ENCODE measurements at regions not wholly inside any gene's neighbourhood (a gene's known extent, or its start where the extent isn't known, plus 50 kb on each side); places are given as distances from the start of the nearest gene placed in this dataset.
"Not testable (repeated sequence)": the region's sequence is repeated elsewhere in the genome, so short reads cannot be mapped to it uniquely, and the experiment has no call there.

DNA sequence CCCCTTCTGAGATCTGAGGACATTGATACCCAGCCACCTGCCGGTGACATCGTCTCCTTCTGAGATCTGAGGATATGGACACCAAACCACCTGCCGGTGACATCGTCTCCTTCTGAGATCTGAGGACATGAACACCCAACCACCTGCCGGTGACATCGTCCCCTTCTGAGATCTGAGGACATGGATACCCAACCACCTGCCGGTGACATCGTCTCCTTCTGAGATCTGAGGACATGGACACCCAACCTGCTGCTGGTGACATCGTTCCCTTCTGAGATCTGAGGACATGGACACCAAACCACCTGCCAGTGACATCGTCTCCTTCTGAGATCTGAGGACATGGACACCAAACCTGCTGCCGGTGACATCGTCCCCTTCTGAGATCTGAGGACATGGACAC, 396.1 kb upstream of the TNRC6C start:
- DNase-seq = not testable (repeated sequence)

GRCh38 chr17:77563439-77564102, 394.9 kb upstream of the TNRC6C start:
- DNase-seq = no peak

- DNase-seq = no peak
Measured at GRCh38 chr17:77564278-77564920, 394.1 kb upstream of the TNRC6C start.

DNA sequence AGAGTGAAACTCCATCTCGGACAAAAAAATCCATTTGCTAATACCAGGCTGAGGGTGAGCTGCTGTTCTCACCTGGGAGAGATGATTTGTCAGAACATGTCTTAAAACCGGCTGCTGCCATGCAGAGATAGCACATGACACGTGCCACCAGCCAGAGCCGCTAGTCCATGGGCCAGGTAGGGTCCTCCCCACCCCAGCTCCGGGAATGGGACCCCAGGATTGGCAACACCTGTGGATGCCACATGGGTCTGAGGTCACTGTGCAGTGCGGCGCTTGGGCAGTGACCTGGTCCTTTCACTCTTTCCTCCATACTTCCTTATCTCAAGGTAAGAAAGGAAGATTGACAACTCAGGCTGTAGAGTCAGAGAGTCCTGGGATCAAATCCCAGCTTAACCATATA, 393.3 kb upstream of the TNRC6C start:
- no peak for DNase-seq

- DNase-seq = no peak
Measured at GRCh38 chr17:77566151-77566550, 392.4 kb upstream of the TNRC6C start.

DNA sequence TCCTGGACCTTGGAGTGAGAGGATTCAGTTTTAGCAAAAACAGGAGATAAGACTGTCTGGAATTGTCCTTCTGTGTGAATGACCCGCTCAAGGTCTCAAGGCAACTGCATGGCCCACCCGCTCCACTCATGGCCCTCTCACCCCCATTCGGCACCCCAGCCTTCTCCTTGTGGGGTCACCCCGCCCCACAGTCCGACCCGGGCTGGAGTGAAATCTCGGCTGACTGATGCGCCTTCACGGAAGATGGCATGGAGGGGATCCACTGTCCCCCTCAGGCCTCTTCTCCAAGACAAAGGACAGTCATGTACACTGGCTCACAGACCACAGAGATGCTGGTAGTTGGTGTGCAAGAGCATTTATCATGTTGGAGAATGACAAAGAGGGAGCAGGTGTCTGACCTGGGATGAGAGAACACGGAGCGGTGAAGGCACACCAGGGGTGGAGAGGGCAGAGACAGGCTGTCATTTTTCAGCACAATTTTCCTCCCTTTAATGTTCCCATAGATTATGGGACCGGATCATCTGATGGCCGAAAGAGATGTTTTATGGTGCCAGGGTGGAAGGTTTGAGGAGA, 391.9 kb upstream of the TNRC6C start:
- DNase-seq = no peak

DNA sequence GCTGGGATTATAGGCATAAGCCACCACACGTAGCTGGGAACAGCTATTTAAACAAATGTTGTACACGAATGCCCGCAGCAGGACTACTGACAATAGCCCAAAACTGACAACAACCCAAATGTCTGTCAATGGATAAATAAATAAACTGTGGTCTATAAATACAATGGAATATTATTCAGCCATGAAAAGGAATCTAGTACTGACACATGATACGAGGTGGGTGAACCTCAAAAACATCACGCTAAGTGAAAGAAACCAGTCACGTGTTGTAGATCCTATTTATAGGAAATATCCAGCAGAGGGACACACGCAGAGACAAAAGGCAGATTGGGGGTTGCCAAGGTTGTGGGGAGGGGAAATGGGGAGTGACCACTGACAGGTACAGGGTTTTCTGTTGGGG, 390.0 kb upstream of the TNRC6C start:
- DNase-seq = no peak

DNA sequence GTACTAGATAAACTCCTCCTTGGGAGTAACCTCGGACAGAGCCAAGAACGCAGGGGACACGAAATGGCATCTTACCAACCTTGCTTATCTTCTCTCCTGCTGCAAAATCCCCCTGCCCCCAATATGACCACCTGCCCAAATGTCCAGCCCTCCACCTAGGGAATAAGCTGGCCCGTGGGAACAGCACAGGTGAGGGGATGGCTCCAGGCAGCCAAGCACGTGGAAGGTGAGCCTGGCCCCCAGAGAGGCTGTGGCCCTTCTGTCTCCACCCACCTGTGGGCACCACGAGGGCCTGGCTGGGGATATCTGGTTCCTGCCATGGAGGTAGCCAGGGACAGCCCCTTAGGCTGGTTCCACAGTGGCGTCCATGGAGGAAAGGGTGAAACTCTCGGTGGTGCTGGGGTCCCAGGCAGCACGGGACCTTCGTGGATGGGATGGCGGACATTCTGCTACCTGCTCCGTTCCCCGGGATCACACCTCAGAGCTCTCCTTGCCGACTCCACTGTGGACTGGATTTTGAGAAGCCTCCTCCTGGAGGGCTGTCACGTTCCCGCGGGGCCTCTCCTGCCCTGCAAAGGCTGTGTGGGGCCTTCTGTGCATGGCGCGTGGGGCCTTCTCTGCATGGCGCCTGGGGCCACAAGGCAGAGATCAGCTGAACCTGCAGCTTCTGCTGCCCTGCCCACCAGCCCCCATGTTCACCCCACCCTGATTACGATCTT, 388.5 kb upstream of the TNRC6C start:
- no peak for DNase-seq

DNA sequence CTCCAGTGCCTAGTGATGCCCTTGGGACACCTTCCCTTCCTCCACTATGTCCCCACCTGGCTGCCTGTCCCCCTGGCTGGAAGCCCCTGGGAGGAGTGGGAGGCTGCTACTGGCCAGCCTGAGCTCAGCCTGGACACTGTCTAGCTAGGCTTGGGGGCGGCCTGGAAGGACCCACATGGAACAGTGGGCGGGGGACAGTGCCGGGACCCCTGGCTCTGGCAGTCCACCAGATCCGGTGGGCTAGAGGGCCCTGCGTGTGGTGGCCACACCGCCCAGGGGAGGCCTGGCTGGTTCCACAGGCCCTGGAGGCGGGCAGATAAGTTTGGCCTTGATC, 388.0 kb upstream of the TNRC6C start:
- DNase-seq = no peak

DNA sequence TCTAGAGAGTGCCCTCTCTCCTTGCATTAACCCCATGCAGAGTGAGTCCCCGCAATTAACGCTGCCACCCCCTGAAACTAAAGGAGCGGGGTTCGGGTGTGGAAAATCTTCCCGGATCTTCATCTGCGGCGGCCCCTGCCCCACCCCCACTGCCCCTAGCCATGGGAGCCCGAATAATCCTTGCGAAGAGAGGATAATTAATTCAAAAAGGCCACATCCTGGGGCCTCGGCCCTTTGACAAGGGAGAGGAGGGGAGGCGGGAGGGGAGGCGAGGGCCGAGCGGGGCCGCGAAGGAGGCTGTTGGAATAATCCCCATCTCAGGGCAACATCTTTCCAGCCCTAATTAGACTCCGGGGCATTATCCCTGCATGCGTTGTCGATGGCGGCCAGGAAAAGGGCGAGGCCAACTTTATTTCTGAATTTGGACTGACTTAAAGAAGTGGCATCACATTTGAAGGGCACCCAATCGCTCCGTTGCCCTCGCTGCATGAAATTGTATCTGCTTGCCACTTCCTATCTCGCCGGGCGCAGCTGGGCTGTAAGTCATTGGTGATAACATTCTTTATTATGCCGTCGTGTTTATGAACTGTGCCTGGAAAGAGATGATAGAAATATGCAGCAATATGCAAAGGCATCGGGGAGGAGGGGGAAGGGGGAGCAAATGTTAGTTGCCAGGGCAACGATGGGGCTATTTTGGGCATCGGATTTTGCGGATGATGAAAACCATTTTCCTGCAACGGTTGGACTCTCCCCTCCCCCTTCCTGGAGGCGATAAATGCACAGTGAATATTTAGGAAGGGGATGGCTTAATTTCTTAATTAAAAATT, 387.1 kb upstream of the TNRC6C start:
- DNase-seq = no peak

DNA sequence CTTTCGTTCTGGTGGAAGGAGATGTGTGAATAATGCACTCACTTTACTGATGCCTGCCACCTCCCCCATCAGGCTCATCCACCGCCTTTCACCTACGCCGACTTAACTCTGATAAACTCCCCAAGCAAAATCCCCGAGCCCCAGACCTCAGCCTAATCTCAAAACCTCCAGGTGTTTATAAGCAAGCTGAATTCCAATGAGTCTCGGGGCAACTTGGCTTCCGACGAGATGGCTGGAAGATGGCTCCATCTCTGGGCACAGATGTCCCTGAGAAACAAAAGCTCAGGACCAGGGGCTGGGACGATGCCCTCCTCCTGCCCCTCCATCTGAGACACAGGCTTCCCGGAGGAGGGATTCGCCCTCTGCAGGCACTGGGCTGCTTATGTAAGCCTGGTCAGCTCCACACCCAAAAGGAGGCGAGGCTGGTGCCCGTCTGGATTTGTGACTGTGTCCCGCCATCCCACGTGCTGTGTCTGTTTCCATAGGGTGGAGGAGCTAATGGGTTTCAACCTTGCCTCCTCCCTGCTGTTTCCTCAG, 386.4 kb upstream of the TNRC6C start:
- DNase-seq = no peak

DNA sequence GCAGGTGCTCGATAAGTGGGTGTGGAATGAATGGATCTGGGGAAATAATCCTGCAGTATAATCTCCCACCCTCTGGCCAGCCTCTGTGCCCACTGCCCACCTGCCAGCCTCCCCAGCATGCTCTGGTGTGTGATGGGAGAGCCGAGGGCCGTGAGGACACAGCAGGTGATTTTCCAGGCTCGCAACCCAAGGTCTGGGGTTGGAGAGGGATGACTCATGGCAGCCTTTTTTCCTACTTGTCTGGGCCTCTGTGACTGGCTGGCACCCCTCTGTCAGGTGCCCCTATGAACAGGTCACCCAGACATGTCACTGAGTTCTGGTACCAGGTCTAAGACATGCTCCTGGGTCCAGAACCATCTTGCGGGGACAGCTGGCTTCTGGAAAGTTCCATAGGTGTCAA, 385.7 kb upstream of the TNRC6C start:
- no peak for DNase-seq

DNA sequence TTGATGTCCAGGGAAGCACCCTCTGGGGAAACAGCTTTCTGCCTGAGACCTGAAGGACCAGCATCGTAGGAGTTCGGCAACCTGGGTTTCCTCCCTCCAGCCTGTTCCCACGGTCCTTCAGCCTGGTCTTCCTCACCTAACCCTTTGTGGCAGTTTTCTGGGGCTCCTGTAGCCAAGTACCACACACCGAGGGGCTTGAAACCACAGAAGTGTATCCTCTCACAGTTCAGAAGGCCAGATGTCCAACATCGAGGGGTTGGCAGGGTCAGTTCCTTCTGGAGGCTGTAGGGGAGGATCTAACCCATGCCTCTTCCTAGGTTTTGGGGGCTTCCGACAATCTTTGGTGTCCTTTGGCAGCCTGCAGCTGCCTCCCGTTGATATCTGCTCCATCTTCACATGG, 381.0 kb upstream of the TNRC6C start:
- DNase-seq = no peak

DNA sequence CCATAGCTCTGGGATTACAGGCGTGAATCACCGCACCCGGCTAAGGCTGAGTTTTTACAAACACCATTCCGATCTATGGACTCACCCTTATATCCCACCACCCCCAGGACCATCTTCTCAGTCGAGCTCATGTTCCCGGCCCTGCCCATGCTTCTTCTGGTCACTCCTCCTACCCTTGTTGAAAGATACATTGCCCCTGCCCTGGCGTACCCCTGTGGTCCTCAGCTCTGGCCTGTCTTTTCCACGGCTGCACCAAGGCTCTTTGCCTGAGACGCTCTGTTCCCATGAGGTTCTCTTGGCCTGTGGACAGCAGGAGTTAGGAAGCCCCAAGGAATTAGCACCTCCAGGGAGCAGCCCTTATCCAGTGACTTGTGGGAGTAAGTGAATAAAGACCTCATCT, 379.4 kb upstream of the TNRC6C start:
- no peak for DNase-seq

- no peak for DNase-seq
Measured at GRCh38 chr17:77579682-77580081, 378.8 kb upstream of the TNRC6C start.

GRCh38 chr17:77580531-77581270, 377.8 kb upstream of the TNRC6C start:
- DNase-seq = no peak

- no peak for DNase-seq
Measured at GRCh38 chr17:77581480-77581879, 377.0 kb upstream of the TNRC6C start.

DNA sequence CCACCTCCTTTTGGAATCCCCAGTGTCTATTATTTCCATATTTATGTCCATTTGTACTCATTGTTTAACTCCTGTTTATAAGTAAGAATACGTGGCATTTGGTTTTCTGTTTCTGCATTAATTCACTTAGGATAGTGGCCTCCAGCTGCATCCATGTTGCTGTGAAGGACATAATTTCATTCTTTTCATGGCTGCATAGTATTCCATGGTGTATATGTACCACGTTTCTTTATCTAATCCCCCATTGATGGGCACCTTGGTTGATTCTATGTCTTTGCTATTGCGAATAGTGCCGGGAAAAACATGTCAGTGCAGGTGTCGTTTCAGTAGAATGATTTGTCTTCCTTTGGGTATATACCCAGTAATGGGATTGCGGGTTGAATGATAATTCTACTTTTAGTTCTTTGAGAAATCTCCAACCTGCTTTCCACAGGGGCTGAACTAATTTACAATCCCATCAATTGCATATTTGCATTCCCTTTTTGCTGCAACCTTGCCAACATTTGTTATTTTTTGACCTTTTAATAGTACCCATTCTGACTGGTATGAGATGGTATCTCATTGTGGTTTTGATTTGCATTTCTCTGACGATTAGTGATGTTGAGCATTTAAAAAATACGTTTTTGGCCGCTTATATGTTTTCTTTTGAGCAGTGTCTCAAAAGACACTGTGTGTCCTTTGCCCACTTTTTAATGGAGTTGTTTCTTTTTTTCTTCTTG, 373.2 kb upstream of the TNRC6C start:
- no peak for DNase-seq

DNA sequence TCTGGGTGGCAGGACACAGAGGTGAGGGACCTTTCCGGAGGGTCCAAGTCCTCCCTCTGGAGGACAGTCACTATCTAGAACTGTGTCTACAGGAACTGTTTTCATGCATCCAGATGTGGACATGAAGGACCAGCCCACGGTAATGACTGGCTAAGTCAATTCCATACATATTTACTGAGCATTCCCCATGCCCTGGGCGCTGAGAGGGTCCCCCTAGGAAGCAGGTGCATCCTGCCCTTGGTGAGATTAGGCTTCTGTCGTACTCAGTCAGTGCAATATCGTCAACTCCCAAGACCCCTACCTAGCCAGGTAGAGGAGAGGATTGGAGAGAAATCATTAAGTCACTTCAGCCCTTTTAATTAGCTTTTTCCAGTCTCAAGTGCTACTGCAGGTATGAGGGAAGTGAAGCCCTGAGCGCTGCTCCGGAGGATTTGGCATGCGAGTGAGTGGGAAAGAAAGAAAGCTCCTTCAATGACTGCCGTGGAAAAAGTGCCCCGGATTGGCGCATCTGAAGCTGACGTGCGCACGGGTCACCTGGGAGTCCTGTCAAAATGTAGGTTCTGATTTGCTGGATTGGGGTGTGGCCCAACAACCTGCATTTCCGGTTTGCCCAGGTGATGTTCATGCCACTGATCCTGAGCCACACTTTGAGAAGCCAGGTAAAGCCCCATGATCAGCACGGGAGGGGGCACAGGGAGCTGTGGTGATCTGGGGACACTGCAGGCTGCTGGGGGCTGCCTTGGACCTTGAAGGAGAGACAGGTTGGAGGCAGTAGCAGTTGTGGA, 367.4 kb upstream of the TNRC6C start:
- DNase-seq = no peak

GRCh38 chr17:77592106-77592865, 366.2 kb upstream of the TNRC6C start:
- DNase-seq = no peak
